ENCODE measurements at regions not wholly inside any gene's neighbourhood (a gene's known extent, or its start where the extent isn't known, plus 50 kb on each side); places are given as distances from the start of the nearest gene placed in this dataset.

DNA sequence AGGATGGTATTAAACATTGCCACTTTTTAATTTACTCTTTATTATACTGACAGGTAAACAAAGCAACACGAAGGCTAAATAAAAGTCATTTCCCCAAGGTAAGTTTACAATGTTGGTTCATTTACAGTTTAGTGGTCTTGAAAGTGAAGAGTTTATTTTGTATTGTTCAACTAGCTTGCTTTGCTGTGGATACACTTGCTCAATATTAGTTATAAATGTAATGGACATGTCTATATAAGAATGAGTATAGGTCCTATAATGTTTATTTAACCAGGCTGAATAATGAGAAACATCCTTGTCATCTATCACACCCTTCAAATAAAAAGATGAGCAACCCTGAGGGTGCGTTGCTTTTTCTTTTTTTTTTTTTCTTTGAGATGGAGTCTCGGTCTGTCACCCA, 1129.4 kb downstream of the TSN start:
- Histone ChIP-seq H3K27ac (replicated peaks) (no peak overlapping the region), H3K4me3 (replicated peaks; ENCODE audit: insufficient read depth, low read length) (no peak overlapping the region), H3K27me3 (ENCODE audit: insufficient read depth, poor library complexity, severe bottlenecking) (no peaks in the 10 kb centered on the region)
- DNase-seq (ENCODE audit: low read depth in 1 of 2, low spot score in 1 of 2), result no peak
- TF ChIP-seq GABPA (IDR thresholded peaks at IDR 0.05; ENCODE audit: low read depth) (no peak), POLR2AphosphoS5 (IDR thresholded peaks at IDR 0.05; ENCODE audit: low read depth) (no peak), SPI1 (IDR thresholded peaks at IDR 0.05; ENCODE audit: borderline replicate concordance, low read depth) (no peak)
- TF ChIP-seq, protein P1, sequence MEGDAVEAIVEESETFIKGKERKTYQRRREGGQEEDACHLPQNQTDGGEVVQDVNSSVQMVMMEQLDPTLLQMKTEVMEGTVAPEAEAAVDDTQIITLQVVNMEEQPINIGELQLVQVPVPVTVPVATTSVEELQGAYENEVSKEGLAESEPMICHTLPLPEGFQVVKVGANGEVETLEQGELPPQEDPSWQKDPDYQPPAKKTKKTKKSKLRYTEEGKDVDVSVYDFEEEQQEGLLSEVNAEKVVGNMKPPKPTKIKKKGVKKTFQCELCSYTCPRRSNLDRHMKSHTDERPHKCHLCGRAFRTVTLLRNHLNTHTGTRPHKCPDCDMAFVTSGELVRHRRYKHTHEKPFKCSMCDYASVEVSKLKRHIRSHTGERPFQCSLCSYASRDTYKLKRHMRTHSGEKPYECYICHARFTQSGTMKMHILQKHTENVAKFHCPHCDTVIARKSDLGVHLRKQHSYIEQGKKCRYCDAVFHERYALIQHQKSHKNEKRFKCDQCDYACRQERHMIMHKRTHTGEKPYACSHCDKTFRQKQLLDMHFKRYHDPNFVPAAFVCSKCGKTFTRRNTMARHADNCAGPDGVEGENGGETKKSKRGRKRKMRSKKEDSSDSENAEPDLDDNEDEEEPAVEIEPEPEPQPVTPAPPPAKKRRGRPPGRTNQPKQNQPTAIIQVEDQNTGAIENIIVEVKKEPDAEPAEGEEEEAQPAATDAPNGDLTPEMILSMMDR (IDR thresholded peaks at IDR 0.05; ENCODE audit: insufficient read depth, low read length), result no peak
- TF ChIP-seq, protein P2, sequence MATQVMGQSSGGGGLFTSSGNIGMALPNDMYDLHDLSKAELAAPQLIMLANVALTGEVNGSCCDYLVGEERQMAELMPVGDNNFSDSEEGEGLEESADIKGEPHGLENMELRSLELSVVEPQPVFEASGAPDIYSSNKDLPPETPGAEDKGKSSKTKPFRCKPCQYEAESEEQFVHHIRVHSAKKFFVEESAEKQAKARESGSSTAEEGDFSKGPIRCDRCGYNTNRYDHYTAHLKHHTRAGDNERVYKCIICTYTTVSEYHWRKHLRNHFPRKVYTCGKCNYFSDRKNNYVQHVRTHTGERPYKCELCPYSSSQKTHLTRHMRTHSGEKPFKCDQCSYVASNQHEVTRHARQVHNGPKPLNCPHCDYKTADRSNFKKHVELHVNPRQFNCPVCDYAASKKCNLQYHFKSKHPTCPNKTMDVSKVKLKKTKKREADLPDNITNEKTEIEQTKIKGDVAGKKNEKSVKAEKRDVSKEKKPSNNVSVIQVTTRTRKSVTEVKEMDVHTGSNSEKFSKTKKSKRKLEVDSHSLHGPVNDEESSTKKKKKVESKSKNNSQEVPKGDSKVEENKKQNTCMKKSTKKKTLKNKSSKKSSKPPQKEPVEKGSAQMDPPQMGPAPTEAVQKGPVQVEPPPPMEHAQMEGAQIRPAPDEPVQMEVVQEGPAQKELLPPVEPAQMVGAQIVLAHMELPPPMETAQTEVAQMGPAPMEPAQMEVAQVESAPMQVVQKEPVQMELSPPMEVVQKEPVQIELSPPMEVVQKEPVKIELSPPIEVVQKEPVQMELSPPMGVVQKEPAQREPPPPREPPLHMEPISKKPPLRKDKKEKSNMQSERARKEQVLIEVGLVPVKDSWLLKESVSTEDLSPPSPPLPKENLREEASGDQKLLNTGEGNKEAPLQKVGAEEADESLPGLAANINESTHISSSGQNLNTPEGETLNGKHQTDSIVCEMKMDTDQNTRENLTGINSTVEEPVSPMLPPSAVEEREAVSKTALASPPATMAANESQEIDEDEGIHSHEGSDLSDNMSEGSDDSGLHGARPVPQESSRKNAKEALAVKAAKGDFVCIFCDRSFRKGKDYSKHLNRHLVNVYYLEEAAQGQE (IDR thresholded peaks at IDR 0.05; ENCODE audit: insufficient replicate concordance, low read depth), result no peak

DNA sequence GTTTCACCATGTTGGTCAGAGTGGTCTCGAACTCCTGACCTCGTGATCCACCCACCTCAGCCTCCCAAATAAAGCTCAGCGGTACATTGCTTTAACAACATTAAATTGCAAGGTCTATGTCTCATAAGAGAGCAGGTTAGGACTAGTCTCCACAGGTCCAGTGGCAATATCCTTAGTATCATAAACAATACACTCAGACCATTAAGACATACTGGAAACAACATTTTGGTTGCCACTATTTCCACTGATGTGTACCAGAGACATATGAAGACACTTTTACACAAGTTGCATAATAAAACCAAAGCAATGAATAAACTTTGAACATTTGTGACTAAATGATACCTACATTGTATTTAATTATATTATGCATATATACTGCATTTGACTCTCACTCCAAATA, 1130.0 kb downstream of the TSN start:
- no peaks in the 10 kb centered on the region for H3K27me3 ChIP-seq (ENCODE audit: insufficient read depth, poor library complexity, severe bottlenecking)
- DNase-seq (ENCODE audit: low read depth in 1 of 2, low spot score in 1 of 2), result no peak
- H3K27ac ChIP-seq (replicated peaks), result no peak overlapping the region
- H3K4me3 ChIP-seq (replicated peaks; ENCODE audit: insufficient read depth, low read length), result no peak overlapping the region
- no peak for TF ChIP-seq SPI1 (IDR thresholded peaks at IDR 0.05; ENCODE audit: borderline replicate concordance, low read depth)
- TF ChIP-seq POLR2AphosphoS5 (IDR thresholded peaks at IDR 0.05; ENCODE audit: low read depth), result no peak
- TF ChIP-seq GABPA (IDR thresholded peaks at IDR 0.05; ENCODE audit: low read depth), result no peak
- TF ChIP-seq, protein P1 (IDR thresholded peaks at IDR 0.05; ENCODE audit: insufficient read depth, low read length), result no peak

DNA sequence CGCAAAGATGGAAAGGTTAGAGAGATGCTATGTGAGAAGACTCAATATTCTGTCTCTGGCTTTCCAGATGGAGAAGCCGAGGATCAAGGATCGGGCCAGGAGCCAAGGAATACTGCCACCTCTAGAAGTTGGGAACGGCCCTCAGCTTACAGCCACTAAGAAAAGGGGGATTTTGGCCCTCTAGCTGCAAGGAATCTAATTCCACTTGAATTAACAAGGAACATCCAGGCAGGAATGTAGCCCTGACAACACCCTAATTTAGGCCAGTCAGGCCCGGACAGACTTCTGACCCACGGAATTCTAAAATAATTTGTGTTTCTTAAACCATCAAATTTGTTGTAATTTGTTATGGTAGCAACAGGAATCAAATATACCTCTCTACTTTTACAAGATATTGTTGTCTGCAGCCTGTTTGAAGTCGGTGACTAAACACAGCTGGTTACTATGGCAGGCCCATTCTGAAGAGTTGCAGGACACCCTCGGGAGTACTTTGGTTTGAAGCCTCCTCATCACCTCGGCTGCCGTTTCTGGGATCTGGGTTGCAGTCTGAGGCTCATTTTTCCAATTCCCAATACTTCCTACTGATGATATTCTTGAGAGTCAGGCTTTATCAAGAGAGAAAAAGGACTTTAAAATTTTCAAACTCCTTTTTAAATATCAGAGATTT, 1131.2 kb downstream of the TSN start:
- no peaks in the 10 kb centered on the region for H3K27me3 ChIP-seq (ENCODE audit: insufficient read depth, poor library complexity, severe bottlenecking)
- H3K27ac ChIP-seq (replicated peaks), result no peak overlapping the region
- DNase-seq (ENCODE audit: low read depth in 1 of 2, low spot score in 1 of 2), result no peak
- H3K4me3 ChIP-seq (replicated peaks; ENCODE audit: insufficient read depth, low read length), result no peak overlapping the region
- TF ChIP-seq SPI1 (IDR thresholded peaks at IDR 0.05; ENCODE audit: borderline replicate concordance, low read depth) (no peak), GABPA (IDR thresholded peaks at IDR 0.05; ENCODE audit: low read depth) (no peak), POLR2AphosphoS5 (IDR thresholded peaks at IDR 0.05; ENCODE audit: low read depth) (no peak)
- TF ChIP-seq, protein P2 (IDR thresholded peaks at IDR 0.05; ENCODE audit: insufficient replicate concordance, low read depth), result no peak
- TF ChIP-seq, protein P1 (IDR thresholded peaks at IDR 0.05; ENCODE audit: insufficient read depth, low read length), result no peak

DNA sequence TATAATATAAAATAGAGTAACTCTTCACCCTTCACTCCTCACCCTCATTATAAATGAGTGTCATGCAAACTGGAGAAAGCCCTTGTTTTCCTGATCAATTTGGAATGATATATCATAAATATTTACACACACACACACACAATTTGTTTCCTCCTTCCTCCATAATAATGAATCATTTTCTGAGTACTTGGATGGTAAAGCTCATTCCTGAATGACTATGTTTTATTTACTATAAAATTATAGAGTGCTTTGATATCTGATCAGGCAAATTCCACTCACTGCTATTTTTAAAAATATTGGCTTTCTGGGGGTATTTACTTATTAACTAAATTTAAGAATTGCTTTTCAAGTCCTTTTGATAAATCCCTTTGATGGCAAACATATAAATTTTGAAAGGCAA, 1125.5 kb upstream of the CNTNAP5 start:
- DNase-seq (ENCODE audit: low read depth in 1 of 2, low spot score in 1 of 2), result no peak
- TF ChIP-seq SPI1 (IDR thresholded peaks at IDR 0.05; ENCODE audit: borderline replicate concordance, low read depth) (no peak), POLR2AphosphoS5 (IDR thresholded peaks at IDR 0.05; ENCODE audit: low read depth) (no peak), GABPA (IDR thresholded peaks at IDR 0.05; ENCODE audit: low read depth) (no peak)
- TF ChIP-seq, protein P1 (IDR thresholded peaks at IDR 0.05; ENCODE audit: insufficient read depth, low read length), result no peak
- TF ChIP-seq, protein P2 (IDR thresholded peaks at IDR 0.05; ENCODE audit: insufficient replicate concordance, low read depth), result no peak
- Histone ChIP-seq H3K4me3 (replicated peaks; ENCODE audit: insufficient read depth, low read length) (no peak overlapping the region), H3K27me3 (ENCODE audit: insufficient read depth, poor library complexity, severe bottlenecking) (no peaks in the 10 kb centered on the region), H3K27ac (replicated peaks) (no peak overlapping the region)

Data from HL-60 (cell line).